K562 (cell line): ENCODE measurements at regions not wholly inside any gene's neighbourhood (a gene's known extent, or its start where the extent isn't known, plus 50 kb on each side); places are given as distances from the start of the nearest gene placed in this dataset.

Experiments
- ATAC-seq: fragments of 200-7000 bp; cut with Tn5 transposase; 3 replicates; pipeline ENCODE4 v1.9.1; 2020; ENCODE audit warnings: moderate library complexity
- BruUV-seq: library from RNA; stranded (reverse); fragments of 400-500 nt; replicated peaks from 2 replicates; lab custom pipeline; 2021; lab: Mats Ljungman, UMichigan
- CTCF ChIA-PET: fragments of 300-600 bp; formaldehyde crosslinking; extraction: SDS; loops from one replicate; lab custom pipeline; 2021; ENCODE audit warnings: low intra/inter-chr PET ratio; lab: Yijun Ruan, JAX
- POLR2A ChIA-PET: fragments of 300-600, 350-650 bp; sonication (Branson Sonifier 250); formaldehyde crosslinking; extraction: SDS; loops from one replicate; lab custom pipeline; 2021; ENCODE audit warnings: antibody characterized with exemption, inconsistent platforms; lab: Yijun Ruan, JAX
- DNase-seq, 4 experiments: peaks; one replicate each; pipeline versions ENCODE4 v3.0.0 to v3.0.0-alpha.2; 2011 to 2018; ENCODE audit warnings: low spot score in 3 of 4, mixed read lengths in 3 of 4; ENCODE audit errors: extremely low read depth in 1 of 4
- FAIRE-seq: peaks from 2 replicates; lab custom pipeline; 2011; peaks lifted over from hg19 to GRCh38; lab: Jason Lieb, UNC
- H2AFZ ChIP-seq: 2 replicates; pipeline ENCODE4 v1.6.0; 2011; ENCODE audit warnings: low read depth, low read length, control low read depth, inconsistent platforms
- H3K27ac ChIP-seq: fragments of 200-600 bp; 3 replicates; pipeline ENCODE4 v1.8.0; 2011; ENCODE audit warnings: low read depth, mild to moderate bottlenecking, control low read depth, inconsistent platforms, low read length, moderate library complexity, mixed read lengths; ENCODE audit errors: extremely low read depth
- H3K27me3 ChIP-seq, 2 experiments: fragments of 300-600 bp in 1 of 2; 2 replicates in 1 of 2; 3 replicates in 1 of 2; pipeline versions ENCODE4 v1.6.0 to v1.8.0; 2011; ENCODE audit warnings: inconsistent platforms in 2 of 2, low read length in 2 of 2, mild to moderate bottlenecking in 1 of 2, mixed read lengths in 1 of 2, moderate library complexity in 1 of 2; ENCODE audit not compliant: control insufficient read depth in 2 of 2, insufficient read depth in 2 of 2
- H3K36me3 ChIP-seq: fragments of 300-600 bp; 3 replicates; pipeline ENCODE4 v1.8.0; 2011; ENCODE audit warnings: mild to moderate bottlenecking, low read length, inconsistent platforms; ENCODE audit not compliant: control insufficient read depth, insufficient read depth
- H3K4me1 ChIP-seq, 2 experiments: fragments of 200-600 bp in 1 of 2; replicated peaks in 1 of 2; 2 replicates in 1 of 2; 3 replicates in 1 of 2; pipeline versions ENCODE4 v1.5.1 to v1.8.0; 2011; ENCODE audit warnings: inconsistent platforms in 2 of 2, low read length in 2 of 2, mild to moderate bottlenecking in 1 of 2, mixed read lengths in 1 of 2, moderate library complexity in 1 of 2; ENCODE audit not compliant: control insufficient read depth in 2 of 2, insufficient read depth in 2 of 2
- H3K4me2 ChIP-seq: 2 replicates; pipeline ENCODE4 v1.6.1; 2011; ENCODE audit warnings: low read length, control low read depth, inconsistent platforms, mixed read lengths; ENCODE audit not compliant: insufficient read depth
- H3K4me3 ChIP-seq: fragments of 200-600 bp; sonication (generic), shearing (Covaris generic); 2 replicates; pipeline ENCODE4 v1.5.1; 2016; ENCODE audit warnings: control low read depth, inconsistent platforms
- H3K79me2 ChIP-seq: fragments of 200-600 bp; 3 replicates; pipeline ENCODE4 v1.8.0; 2011; ENCODE audit warnings: low read length, inconsistent platforms; ENCODE audit not compliant: control insufficient read depth, insufficient read depth
- H3K9ac ChIP-seq, 2 experiments: 2 replicates each; pipeline versions ENCODE4 v1.6.0 to v1.6.1; 2011; ENCODE audit warnings: low read depth in 2 of 2, low read length in 2 of 2, control low read depth in 1 of 2, inconsistent platforms in 1 of 2, mild to moderate bottlenecking in 1 of 2, mixed read lengths in 1 of 2; ENCODE audit not compliant: insufficient read depth in 1 of 2
- H3K9me1 ChIP-seq: one replicate; pipeline ENCODE4 v1.6.0; 2011; ENCODE audit warnings: inconsistent platforms, mild to moderate bottlenecking, low read length, moderate library complexity; ENCODE audit not compliant: control insufficient read depth, insufficient read depth
- H3K9me3 ChIP-seq: replicated peaks from 2 replicates; pipeline ENCODE4 v1.5.1; 2011; ENCODE audit warnings: low read depth, low read length, inconsistent platforms; ENCODE audit not compliant: control insufficient read depth, insufficient read depth
- H4K20me1 ChIP-seq: replicated peaks from 2 replicates; pipeline ENCODE4 v1.6.1; 2011; ENCODE audit warnings: low read length, inconsistent platforms, mixed read lengths; ENCODE audit not compliant: control insufficient read depth, insufficient read depth
- CHD1 ChIP-seq: fragments of 200-600 bp; sonication (generic); IDR thresholded peaks from one replicate; pipeline ENCODE4 v1.6.1; 2012; ENCODE audit warnings: mild to moderate bottlenecking, moderate library complexity, low read length, inconsistent platforms
- MYNN ChIP-seq, 2 experiments: sonication (generic); formaldehyde crosslinking in 1 of 2; IDR thresholded peaks; 2 replicates each; pipeline versions ENCODE4 v1.5.0 to v1.6.1; 2016 to 2020; ENCODE audit warnings: antibody characterized with exemption in 1 of 2, missing genetic modification reagents in 1 of 2
- RAD21 ChIP-seq, 2 experiments: fragments of 250-450 bp in 1 of 2; fragments of 450-650 bp in 1 of 2; sonication (Bioruptor Pico) in 1 of 2; formaldehyde crosslinking in 1 of 2; IDR thresholded peaks in 1 of 2; conservative IDR thresholded peaks in 1 of 2; 2 replicates each; pipeline versions ENCODE4 v1.4.0 to v1.8.0; 2020 to 2022; ENCODE audit warnings: mild to moderate bottlenecking in 2 of 2, moderate library complexity in 1 of 2
- RCOR1 ChIP-seq, 2 experiments: IDR thresholded peaks; 2 replicates each; pipeline ENCODE4 v1.6.1; 2012; ENCODE audit warnings: low read depth in 2 of 2, low read length in 2 of 2, borderline replicate concordance in 1 of 2, improper control_type of control experiment in 1 of 2
- WGBS: fragments of 100-300 bp; shearing (Covaris generic); methylation state at CpG from one replicate; pipeline ENCODE4 v1.1.6; 2016; ENCODE audit warnings: low coverage, mixed read lengths; ENCODE audit not compliant: insufficient coverage; ENCODE audit errors: missing lambda C conversion rate; 5-methylcytosine and 5-hydroxymethylcytosine counted together
- in situ Hi-C: fragments of 300-500 bp; cut with MboI; formaldehyde crosslinking; loops from 4 replicates; pipeline ENCODE4 v1.15.0; 2018; ENCODE audit warnings: inconsistent platforms, mixed read lengths
- intact Hi-C: fragments of 100-400 bp; cut with micrococcal nuclease; formaldehyde crosslinking; loops from 2 replicates; pipeline ENCODE4 v1.14.2; 2022
- TF ChIP-seq, protein P1 (sequence below): fragments of 450-650 bp; IDR thresholded peaks from 2 replicates; pipeline ENCODE4 v1.7.0; 2016; ENCODE audit warnings: borderline replicate concordance
- TF ChIP-seq, protein P2 (sequence below), 3 experiments: IDR thresholded peaks in 2 of 3; conservative IDR thresholded peaks in 1 of 3; 2 replicates each; pipeline ENCODE4 v1.5.1; 2011 to 2012; ENCODE audit warnings: low read length in 3 of 3, mild to moderate bottlenecking in 3 of 3, control low read depth in 2 of 3, improper control_type of control experiment in 1 of 3, inconsistent platforms in 1 of 3, low read depth in 1 of 3, mixed read lengths in 1 of 3, moderate library complexity in 1 of 3; ENCODE audit not compliant: insufficient read depth in 2 of 3

DNA sequence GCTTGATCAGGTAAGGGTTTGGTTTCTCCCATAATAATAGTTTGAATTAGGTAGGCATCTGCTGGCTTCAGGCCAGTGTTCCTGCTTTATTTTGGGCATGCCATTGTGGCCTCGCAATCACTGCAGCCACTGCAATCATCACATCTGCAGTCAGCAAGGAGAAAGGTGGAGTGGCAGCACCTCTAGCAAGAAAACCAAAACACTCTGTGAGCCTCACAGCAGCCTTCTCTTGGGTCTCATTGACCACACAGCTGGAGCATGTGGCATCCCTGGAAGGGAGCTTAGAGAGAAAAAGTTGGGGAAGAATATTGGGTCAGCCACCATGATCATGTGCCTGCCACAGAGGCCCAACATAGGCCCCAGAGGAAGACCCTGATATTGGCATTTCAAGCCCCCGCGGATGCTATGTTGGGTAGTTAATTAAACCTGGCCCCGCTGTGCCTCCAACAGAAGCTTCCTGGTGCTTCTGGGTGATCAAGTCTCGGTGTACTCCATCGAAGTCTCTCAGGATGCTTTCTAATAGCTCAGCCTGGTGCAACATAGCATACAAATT is 158.0 kb upstream of the UBE2E1 start:
- no peaks in the 10 kb centered on the region for H3K36me3 ChIP-seq
- ChIA-PET CTCF (no interaction called here), POLR2A (no interaction called here)
- no peak overlapping the region for H3K4me3 ChIP-seq
- no peaks in the 10 kb centered on the region for H3K9me3 ChIP-seq
- DNase-seq (no peak), FAIRE-seq (no peak), ATAC-seq (no peak)
- no peak for TF ChIP-seq CHD1
- H4K20me1 ChIP-seq, result no peaks in the 10 kb centered on the region
- H3K9me1 ChIP-seq, result no peaks in the 10 kb centered on the region
- intact Hi-C loops (no loop called here), in situ Hi-C loops (no loop called here)
- H3K9ac ChIP-seq, result no peak overlapping the region
- peaks cover 0 to 8% of the 10 kb centered on the region in 2 experiments; a peak in 1 of 5 replicates for H3K27me3 ChIP-seq
- no peaks in the 10 kb centered on the region for H3K4me1 ChIP-seq
- H3K79me2 ChIP-seq, result no peaks in the 10 kb centered on the region
- no peak overlapping the region for H2AFZ ChIP-seq
- WGBS, result 0% methylated on average over 6 of the region's 6 CpGs
- H3K27ac ChIP-seq, result no peak overlapping the region
- no TSS peak for BruUV-seq
- H3K4me2 ChIP-seq, result no peak overlapping the region

DNA sequence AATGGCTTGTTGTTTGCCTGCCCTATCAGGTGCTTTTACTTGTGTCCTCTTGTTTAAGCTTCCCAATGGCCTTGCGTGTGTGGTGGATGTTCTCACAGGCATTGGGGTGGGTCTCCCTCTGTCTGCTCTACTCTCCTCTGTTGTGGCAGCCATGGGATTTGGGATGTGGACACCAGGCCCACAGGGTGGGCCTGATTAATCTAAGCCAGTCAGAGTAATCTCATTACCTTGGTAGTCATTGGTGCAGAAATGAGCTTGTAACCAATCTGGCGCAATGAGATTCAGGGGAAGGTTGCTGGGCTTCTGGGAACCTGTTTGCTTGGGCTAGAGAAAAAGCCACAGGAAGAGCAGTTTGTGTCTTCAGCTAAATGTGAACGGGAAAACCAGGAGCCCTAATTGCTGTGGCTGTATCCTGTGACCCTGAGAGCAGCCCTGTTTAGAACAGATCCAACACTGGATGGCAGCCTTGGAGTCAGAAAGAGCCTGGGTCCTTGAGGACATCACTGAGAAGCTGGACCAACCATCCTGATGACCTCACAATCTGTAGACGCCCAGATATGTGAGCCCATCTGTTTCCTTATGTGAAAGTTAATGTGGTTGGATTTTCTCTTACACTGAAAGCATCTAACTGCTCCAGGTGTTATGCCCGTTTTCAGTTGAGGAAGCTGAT is 157.3 kb upstream of the UBE2E1 start:
- no peak for TF ChIP-seq RCOR1 (IDR thresholded peaks at IDR 0.05; ENCODE audit: borderline replicate concordance in 1 of 2, low read depth in 2 of 2, low read length in 2 of 2)
- TF ChIP-seq, protein P1, sequence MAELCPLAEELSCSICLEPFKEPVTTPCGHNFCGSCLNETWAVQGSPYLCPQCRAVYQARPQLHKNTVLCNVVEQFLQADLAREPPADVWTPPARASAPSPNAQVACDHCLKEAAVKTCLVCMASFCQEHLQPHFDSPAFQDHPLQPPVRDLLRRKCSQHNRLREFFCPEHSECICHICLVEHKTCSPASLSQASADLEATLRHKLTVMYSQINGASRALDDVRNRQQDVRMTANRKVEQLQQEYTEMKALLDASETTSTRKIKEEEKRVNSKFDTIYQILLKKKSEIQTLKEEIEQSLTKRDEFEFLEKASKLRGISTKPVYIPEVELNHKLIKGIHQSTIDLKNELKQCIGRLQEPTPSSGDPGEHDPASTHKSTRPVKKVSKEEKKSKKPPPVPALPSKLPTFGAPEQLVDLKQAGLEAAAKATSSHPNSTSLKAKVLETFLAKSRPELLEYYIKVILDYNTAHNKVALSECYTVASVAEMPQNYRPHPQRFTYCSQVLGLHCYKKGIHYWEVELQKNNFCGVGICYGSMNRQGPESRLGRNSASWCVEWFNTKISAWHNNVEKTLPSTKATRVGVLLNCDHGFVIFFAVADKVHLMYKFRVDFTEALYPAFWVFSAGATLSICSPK, result no peak
- TF ChIP-seq, protein P2, sequence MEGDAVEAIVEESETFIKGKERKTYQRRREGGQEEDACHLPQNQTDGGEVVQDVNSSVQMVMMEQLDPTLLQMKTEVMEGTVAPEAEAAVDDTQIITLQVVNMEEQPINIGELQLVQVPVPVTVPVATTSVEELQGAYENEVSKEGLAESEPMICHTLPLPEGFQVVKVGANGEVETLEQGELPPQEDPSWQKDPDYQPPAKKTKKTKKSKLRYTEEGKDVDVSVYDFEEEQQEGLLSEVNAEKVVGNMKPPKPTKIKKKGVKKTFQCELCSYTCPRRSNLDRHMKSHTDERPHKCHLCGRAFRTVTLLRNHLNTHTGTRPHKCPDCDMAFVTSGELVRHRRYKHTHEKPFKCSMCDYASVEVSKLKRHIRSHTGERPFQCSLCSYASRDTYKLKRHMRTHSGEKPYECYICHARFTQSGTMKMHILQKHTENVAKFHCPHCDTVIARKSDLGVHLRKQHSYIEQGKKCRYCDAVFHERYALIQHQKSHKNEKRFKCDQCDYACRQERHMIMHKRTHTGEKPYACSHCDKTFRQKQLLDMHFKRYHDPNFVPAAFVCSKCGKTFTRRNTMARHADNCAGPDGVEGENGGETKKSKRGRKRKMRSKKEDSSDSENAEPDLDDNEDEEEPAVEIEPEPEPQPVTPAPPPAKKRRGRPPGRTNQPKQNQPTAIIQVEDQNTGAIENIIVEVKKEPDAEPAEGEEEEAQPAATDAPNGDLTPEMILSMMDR (IDR thresholded peaks at IDR 0.05 in 2 of 3, conservative IDR thresholded peaks at IDR 0.05 in 1 of 3; ENCODE audit: insufficient read depth in 2 of 3, low read depth in 1 of 3, low read length in 3 of 3), result peak in 1 of 3 experiments; percentile 14; a peak in 1 of 6 replicates
- TF ChIP-seq RAD21 (CRISPR knock-in tag; conservative IDR thresholded peaks at IDR 0.05 in 1 of 2, IDR thresholded peaks at IDR 0.05 in 1 of 2), result peak in 1 of 2 experiments; percentile 37; a peak in 2 of 4 replicates
- TF ChIP-seq MYNN (IDR thresholded peaks at IDR 0.05), result no peak
- TF ChIP-seq MYNN (CRISPR knock-in tag; IDR thresholded peaks at IDR 0.05), result no peak
- DNase-seq (peak in 1 of 4 experiments; percentile 5), ATAC-seq (no peak), FAIRE-seq (no peak)
- POLR2A ChIA-PET, result no interaction called here
- intact Hi-C loops (no loop called here), in situ Hi-C loops (no loop called here)
- BruUV-seq, result no TSS peak
- peaks cover 0 to 8% of the 10 kb centered on the region in 2 experiments; a peak in 1 of 5 replicates for H3K27me3 ChIP-seq
- no peaks in the 10 kb centered on the region for H3K4me1 ChIP-seq
- H3K36me3 ChIP-seq, result no peaks in the 10 kb centered on the region
- no peak overlapping the region for H3K4me3 ChIP-seq
- H3K4me2 ChIP-seq, result no peak overlapping the region
- no peaks in the 10 kb centered on the region for H4K20me1 ChIP-seq
- no peak overlapping the region for H3K9ac ChIP-seq
- no peak overlapping the region for H2AFZ ChIP-seq
- H3K27ac ChIP-seq, result no peak overlapping the region
- CTCF ChIA-PET, result no interaction called here
- no peaks in the 10 kb centered on the region for H3K79me2 ChIP-seq
- no peaks in the 10 kb centered on the region for H3K9me1 ChIP-seq
- WGBS, result 1% methylated on average over 5 of the region's 5 CpGs
- no peaks in the 10 kb centered on the region for H3K9me3 ChIP-seq
